DOHH2 (cell line): ENCODE measurements at regions not wholly inside any gene's neighbourhood (a gene's known extent, or its start where the extent isn't known, plus 50 kb on each side); places are given as distances from the start of the nearest gene placed in this dataset.
A peak's percentile ranks its signal among the peaks of the same experiment; 100 is the strongest.

ENCODE experiments used
- H3F3A ChIP-seq: fragments of 200-600 bp; sonication (generic), shearing (Covaris generic); 2 replicates; pipeline ENCODE4 v1.6.0; 2016; ENCODE audit warnings: antibody characterized with exemption, mild to moderate bottlenecking; ENCODE audit not compliant: control insufficient read depth, insufficient read depth
- H3K27ac ChIP-seq: fragments of 200-600 bp; sonication (generic); 2 replicates; pipeline ENCODE4 v1.5.1; 2014; ENCODE audit warnings: low read depth, mild to moderate bottlenecking, low read length, moderate library complexity
- H3K27me3 ChIP-seq: fragments of 200-600 bp; sonication (generic); 2 replicates; pipeline ENCODE4 v1.6.1; 2014; ENCODE audit warnings: mild to moderate bottlenecking, low read length, mixed read lengths; ENCODE audit not compliant: control insufficient read depth
- H3K36me3 ChIP-seq: fragments of 200-600 bp; sonication (generic); 2 replicates; pipeline ENCODE4 v1.6.1; 2014; ENCODE audit warnings: mild to moderate bottlenecking, low read length, moderate library complexity, mixed read lengths; ENCODE audit not compliant: control insufficient read depth
- H3K4me1 ChIP-seq: fragments of 200-600 bp; sonication (generic); 2 replicates; pipeline ENCODE4 v1.6.1; 2014; ENCODE audit warnings: mild to moderate bottlenecking, low read length, mixed read lengths; ENCODE audit not compliant: control insufficient read depth
- H3K4me2 ChIP-seq: fragments of 200-600 bp; sonication (generic); 2 replicates; pipeline ENCODE4 v1.6.0; 2014; ENCODE audit warnings: mild to moderate bottlenecking, low read length, moderate library complexity
- H3K4me3 ChIP-seq: fragments of 200-600 bp; sonication (generic); 2 replicates; pipeline ENCODE4 v1.5.1; 2014; ENCODE audit warnings: mild to moderate bottlenecking, low read length, mixed read lengths
- H3K79me2 ChIP-seq: fragments of 200-600 bp; sonication (generic); 2 replicates; pipeline ENCODE4 v1.6.1; 2014; ENCODE audit warnings: mild to moderate bottlenecking, low read length, mixed read lengths; ENCODE audit not compliant: control insufficient read depth
- H3K9me2 ChIP-seq: fragments of 200-600 bp; sonication (generic); replicated peaks from 2 replicates; pipeline ENCODE4 v1.6.1; 2014; ENCODE audit warnings: mild to moderate bottlenecking, low read length, mixed read lengths; ENCODE audit not compliant: control insufficient read depth
- H3K9me3 ChIP-seq: fragments of 200-600 bp; sonication (generic); 2 replicates; pipeline ENCODE4 v1.6.1; 2014; ENCODE audit warnings: antibody characterized with exemption, low read length, mixed read lengths; ENCODE audit not compliant: control insufficient read depth, insufficient read depth
- H4K20me1 ChIP-seq: fragments of 200-600 bp; sonication (generic); 2 replicates; pipeline ENCODE4 v1.6.0; 2014; ENCODE audit warnings: low read depth, mild to moderate bottlenecking, antibody characterized with exemption, low read length, moderate library complexity; ENCODE audit not compliant: control insufficient read depth, insufficient read depth
- CTCF ChIP-seq: fragments of 200-600 bp; sonication (generic); IDR thresholded peaks from one replicate; pipeline ENCODE4 v1.5.1; 2014; ENCODE audit warnings: antibody characterized with exemption, mild to moderate bottlenecking, low read depth, low read length; ENCODE audit not compliant: poor library complexity, severe bottlenecking
- EZH2phosphoT487 ChIP-seq: fragments of 200-600 bp; sonication (generic); IDR thresholded peaks from 2 replicates; pipeline ENCODE4 v1.6.1; 2017; ENCODE audit warnings: borderline replicate concordance, mild to moderate bottlenecking, antibody characterized with exemption, low read length, moderate library complexity, mixed read lengths

GRCh38 chr7:47154791-47155190 is 427.1 kb downstream of the TNS3 start:
- H3K4me3 ChIP-seq: peak overlapping the region; percentile 51
- H3F3A ChIP-seq: peaks cover 32% of the 10 kb centered on the region
- TF ChIP-seq EZH2phosphoT487: no peak
- TF ChIP-seq CTCF: no peak
- no peaks in the 10 kb centered on the region for H4K20me1 ChIP-seq
- H3K36me3 ChIP-seq: peaks cover 8% of the 10 kb centered on the region; the same call in 1 of the 2 replicates
- peaks cover 77% of the 10 kb centered on the region for H3K4me1 ChIP-seq
- no peaks in the 10 kb centered on the region for H3K27me3 ChIP-seq
- H3K27ac ChIP-seq: peak overlapping the region; percentile 95
- H3K9me2 ChIP-seq: no peaks in the 10 kb centered on the region
- H3K4me2 ChIP-seq: peak overlapping the region; percentile 63
- no peaks in the 10 kb centered on the region for H3K79me2 ChIP-seq
- H3K9me3 ChIP-seq: no peaks in the 10 kb centered on the region

DNA sequence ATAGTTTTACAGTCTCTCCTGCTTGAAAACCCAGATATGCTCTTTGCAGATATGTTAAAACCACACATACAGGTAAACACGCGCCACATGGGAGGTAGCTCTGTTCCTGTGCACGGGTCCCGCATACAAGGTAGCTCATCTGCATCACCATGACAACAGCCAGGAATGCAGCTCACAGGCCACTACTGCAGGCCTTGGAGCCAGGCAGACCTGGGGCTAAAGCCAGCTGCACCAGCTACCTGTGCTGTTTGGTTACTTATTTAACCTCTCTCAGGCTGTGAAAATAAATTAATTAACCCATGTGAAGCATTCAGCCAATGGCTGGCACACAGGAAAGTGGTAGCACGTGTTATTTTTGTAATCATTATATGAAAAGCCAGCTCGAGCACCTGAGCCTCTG is 428.3 kb downstream of the TNS3 start:
- Histone ChIP-seq H3K9me2 (no peaks in the 10 kb centered on the region), H3K4me1 (peaks cover 80% of the 10 kb centered on the region), H3F3A (peaks cover 34% of the 10 kb centered on the region), H3K4me2 (peak overlapping the region; percentile 63), H3K27me3 (no peaks in the 10 kb centered on the region), H3K27ac (peak overlapping the region; percentile 95), H4K20me1 (no peaks in the 10 kb centered on the region), H3K9me3 (no peaks in the 10 kb centered on the region), H3K4me3 (peak overlapping the region; percentile 51), H3K79me2 (no peaks in the 10 kb centered on the region), H3K36me3 (peaks cover 8% of the 10 kb centered on the region; the same call in 1 of the 2 replicates)
- TF ChIP-seq CTCF (no peak), EZH2phosphoT487 (no peak)

GRCh38 chr7:47153058-47153457 is 428.9 kb downstream of the TNS3 start:
- no peaks in the 10 kb centered on the region for H3K9me3 ChIP-seq
- peaks cover 11% of the 10 kb centered on the region; the same call in 1 of the 2 replicates for H3K36me3 ChIP-seq
- peaks cover 34% of the 10 kb centered on the region for H3F3A ChIP-seq
- H3K27me3 ChIP-seq: no peaks in the 10 kb centered on the region
- peak overlapping the region; percentile 95 for H3K27ac ChIP-seq
- no peaks in the 10 kb centered on the region for H3K9me2 ChIP-seq
- TF ChIP-seq EZH2phosphoT487 (no peak), CTCF (no peak)
- peak overlapping the region; percentile 63 for H3K4me2 ChIP-seq
- peaks cover 85% of the 10 kb centered on the region for H3K4me1 ChIP-seq
- H3K4me3 ChIP-seq: peak overlapping the region; percentile 51
- no peaks in the 10 kb centered on the region for H3K79me2 ChIP-seq
- H4K20me1 ChIP-seq: no peaks in the 10 kb centered on the region
